NB4 (cell line): ENCODE measurements at regions not wholly inside any gene's neighbourhood (a gene's known extent, or its start where the extent isn't known, plus 50 kb on each side); places are given as distances from the start of the nearest gene placed in this dataset.

ENCODE experiments used
- CTCF ChIP-seq: IDR thresholded peaks from one replicate; pipeline ENCODE4 v1.5.1; 2012; ENCODE audit warnings: low read depth, low read length
- POLR2A ChIP-seq: IDR thresholded peaks from 2 replicates; pipeline ENCODE4 v1.6.1; 2011; ENCODE audit warnings: mild to moderate bottlenecking; ENCODE audit not compliant: insufficient read length; ENCODE audit errors: extremely low read depth

DNA sequence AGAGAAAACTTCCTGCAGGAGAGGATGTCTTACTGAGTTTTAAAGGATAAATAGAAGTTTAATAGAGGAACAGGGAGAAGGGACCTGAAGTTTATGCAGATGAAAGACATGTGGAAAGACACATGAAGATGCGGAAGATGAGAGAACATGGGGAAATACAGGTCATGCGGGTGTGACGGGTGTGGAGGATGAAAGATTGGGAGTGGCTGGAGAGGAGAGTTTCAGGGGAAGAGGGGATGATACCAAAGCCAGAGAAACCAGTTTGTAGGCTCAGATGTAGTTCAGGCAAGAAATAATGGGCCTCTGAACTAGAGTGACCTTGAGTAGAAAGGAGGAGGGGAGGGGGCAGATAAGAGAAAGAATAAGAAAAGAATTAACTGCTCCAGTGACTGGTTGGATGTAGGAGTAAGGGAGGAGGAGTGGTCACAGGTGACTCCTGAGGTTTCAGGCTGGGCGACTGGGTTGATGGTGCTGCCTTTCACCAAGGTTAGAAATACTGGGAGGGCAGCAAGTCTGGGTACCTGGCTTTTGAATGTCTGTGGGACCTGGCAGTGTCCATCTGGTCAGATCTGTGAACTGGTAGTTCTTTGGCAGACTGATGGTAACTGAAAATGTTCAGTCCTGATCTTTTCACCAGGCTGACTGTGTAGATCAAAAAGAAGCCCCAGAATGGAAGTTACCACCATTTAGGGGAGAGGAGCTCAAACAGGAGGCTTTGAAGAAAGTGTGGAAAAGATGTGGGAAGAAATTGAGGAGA is 69.4 kb downstream of the TET3 start:
- TF ChIP-seq CTCF (no peak), POLR2A (no peak)
